IMR-90 (cell line): ENCODE measurements at regions not wholly inside any gene's neighbourhood (a gene's known extent, or its start where the extent isn't known, plus 50 kb on each side); places are given as distances from the start of the nearest gene placed in this dataset.

Source experiments
- ATAC-seq: fragments of 200-7000 bp; cut with Tn5 transposase; 2 replicates; pipeline ENCODE4 v1.9.1; 2020; ENCODE audit warnings: low read depth, mild to moderate bottlenecking, moderate library complexity
- BruUV-seq: library from RNA; stranded (reverse); fragments of 400-500 nt; replicated peaks from 2 replicates; lab custom pipeline; 2021; lab: Mats Ljungman, UMichigan
- CTCF ChIA-PET: fragments of 300-600 bp; formaldehyde crosslinking; extraction: SDS; loops from one replicate; lab custom pipeline; 2021; ENCODE audit warnings: antibody characterized with exemption; lab: Yijun Ruan, JAX
- POLR2A ChIA-PET: fragments of 300-600 bp; sonication (Branson Sonifier 250); formaldehyde crosslinking; loops from one replicate; lab custom pipeline; 2022; ENCODE audit warnings: antibody characterized with exemption; ENCODE audit not compliant: unreplicated experiment; lab: Charles Lee
- DNase-seq: peaks from one replicate; pipeline ENCODE4 v3.0.0; 2013
- H2AFZ ChIP-seq: replicated peaks from 2 replicates; pipeline ENCODE3; 2013; ENCODE audit warnings: low read length, mild to moderate bottlenecking; ENCODE audit not compliant: poor library complexity
- H2AK5ac ChIP-seq: 2 replicates; pipeline ENCODE4 v1.6.1; 2013; ENCODE audit warnings: low read depth, low read length, inconsistent platforms
- H2AK9ac ChIP-seq: replicated peaks from 2 replicates; pipeline ENCODE3; 2013; ENCODE audit warnings: mild to moderate bottlenecking, low read depth, low read length, moderate library complexity; ENCODE audit not compliant: poor library complexity
- H2BK120ac ChIP-seq: 2 replicates; pipeline ENCODE4 v1.6.1; 2013; ENCODE audit warnings: low read depth, low read length, inconsistent platforms
- H2BK15ac ChIP-seq: 3 replicates; pipeline ENCODE4 v1.6.1; 2013; ENCODE audit warnings: low read depth, low read length, inconsistent platforms
- H2BK20ac ChIP-seq: 2 replicates; pipeline ENCODE4 v1.6.1; 2013; ENCODE audit warnings: low read depth, mild to moderate bottlenecking, inconsistent platforms, low read length, moderate library complexity
- H2BK5ac ChIP-seq: 2 replicates; pipeline ENCODE4 v1.6.1; 2013; ENCODE audit warnings: mild to moderate bottlenecking, low read depth, low read length, inconsistent platforms; ENCODE audit not compliant: poor library complexity, severe bottlenecking
- H3K14ac ChIP-seq: replicated peaks from 2 replicates; pipeline ENCODE4 v1.6.1; 2013; ENCODE audit warnings: low read depth, low read length, inconsistent platforms
- H3K18ac ChIP-seq: 2 replicates; pipeline ENCODE4 v1.6.1; 2013; ENCODE audit warnings: low read depth, low read length, control low read depth
- H3K23ac ChIP-seq: 2 replicates; pipeline ENCODE4 v1.6.1; 2013; ENCODE audit warnings: low read depth, low read length, inconsistent platforms
- H3K27ac ChIP-seq: 2 replicates; pipeline ENCODE4 v1.5.1; 2013; ENCODE audit warnings: mild to moderate bottlenecking, control low read depth, low read length; ENCODE audit not compliant: insufficient read depth
- H3K27me3 ChIP-seq: 2 replicates; pipeline ENCODE4 v1.6.1; 2013; ENCODE audit warnings: low read length; ENCODE audit not compliant: control insufficient read depth, insufficient read depth
- H3K36me3 ChIP-seq: 2 replicates; pipeline ENCODE4 v1.6.1; 2013; ENCODE audit warnings: low read length, mixed read lengths; ENCODE audit not compliant: control insufficient read depth, insufficient read depth
- H3K4ac ChIP-seq: 2 replicates; pipeline ENCODE4 v1.6.1; 2013; ENCODE audit warnings: low read depth, low read length, inconsistent platforms
- H3K4me1 ChIP-seq: 2 replicates; pipeline ENCODE4 v1.6.1; 2013; ENCODE audit warnings: low read length, mixed read lengths; ENCODE audit not compliant: control insufficient read depth, insufficient read depth
- H3K4me2 ChIP-seq: 2 replicates; pipeline ENCODE4 v1.6.1; 2013; ENCODE audit warnings: low read depth, mild to moderate bottlenecking, control low read depth, low read length, moderate library complexity
- H3K4me3 ChIP-seq: 2 replicates; pipeline ENCODE4 v1.5.1; 2013; ENCODE audit warnings: low read depth, mild to moderate bottlenecking, control low read depth, low read length, moderate library complexity; ENCODE audit not compliant: insufficient read depth
- H3K56ac ChIP-seq: 2 replicates; pipeline ENCODE4 v1.6.1; 2013; ENCODE audit warnings: low read length, inconsistent platforms; ENCODE audit not compliant: insufficient read depth; ENCODE audit errors: extremely low read depth
- H3K79me1 ChIP-seq, 2 experiments: 2 replicates each; pipeline ENCODE4 v1.6.1; 2013; ENCODE audit warnings: low read length in 2 of 2, inconsistent platforms in 1 of 2, low read depth in 1 of 2
- H3K9ac ChIP-seq: 2 replicates; pipeline ENCODE4 v1.6.1; 2013; ENCODE audit warnings: low read depth, low read length, control low read depth
- H3K9me1 ChIP-seq: 2 replicates; pipeline ENCODE4 v1.6.1; 2013; ENCODE audit warnings: low read length, inconsistent platforms; ENCODE audit not compliant: insufficient read depth
- H3K9me3 ChIP-seq: 2 replicates; pipeline ENCODE4 v1.6.1; 2013; ENCODE audit warnings: low read length; ENCODE audit not compliant: control insufficient read depth, insufficient read depth
- H4K20me1 ChIP-seq: 2 replicates; pipeline ENCODE4 v1.6.1; 2013; ENCODE audit warnings: low read length, inconsistent platforms; ENCODE audit not compliant: insufficient read depth
- H4K5ac ChIP-seq: 2 replicates; pipeline ENCODE4 v1.6.1; 2013; ENCODE audit warnings: mild to moderate bottlenecking, low read depth, low read length, control low read depth
- H4K8ac ChIP-seq, 2 experiments: 2 replicates each; pipeline ENCODE4 v1.6.1; 2013; ENCODE audit warnings: low read depth in 2 of 2, low read length in 2 of 2, control low read depth in 1 of 2, inconsistent platforms in 1 of 2
- H4K91ac ChIP-seq: 2 replicates; pipeline ENCODE4 v1.6.1; 2013; ENCODE audit warnings: low read depth, low read length, inconsistent platforms; ENCODE audit not compliant: insufficient read depth
- CHD1 ChIP-seq: IDR thresholded peaks from 2 replicates; pipeline ENCODE4 v1.6.1; 2012; ENCODE audit warnings: low read depth, low read length, improper control_type of control experiment
- ELK1 ChIP-seq: fragments of 150-350 bp; IDR thresholded peaks from 2 replicates; pipeline ENCODE4 v1.6.1; 2016; ENCODE audit warnings: low read depth, mild to moderate bottlenecking, low read length, moderate library complexity, borderline replicate concordance
- MAFK ChIP-seq: IDR thresholded peaks from 2 replicates; pipeline ENCODE4 v1.6.1; 2012; ENCODE audit warnings: low read depth, low read length, improper control_type of control experiment
- MAZ ChIP-seq: IDR thresholded peaks from 2 replicates; pipeline ENCODE4 v1.6.1; 2012; ENCODE audit warnings: low read depth, mild to moderate bottlenecking, low read length, improper control_type of control experiment, moderate library complexity, borderline replicate concordance
- MXI1 ChIP-seq: IDR thresholded peaks from 2 replicates; pipeline ENCODE4 v1.6.1; 2012; ENCODE audit warnings: low read depth, mild to moderate bottlenecking, low read length, moderate library complexity, borderline replicate concordance
- NFE2L2 ChIP-seq: fragments of 150-350 bp; IDR thresholded peaks from 2 replicates; pipeline ENCODE4 v1.6.1; 2016; ENCODE audit warnings: low read depth, mild to moderate bottlenecking, low read length
- RAD21 ChIP-seq: IDR thresholded peaks from 2 replicates; pipeline ENCODE4 v1.6.1; 2012; ENCODE audit warnings: low read length, improper control_type of control experiment
- RCOR1 ChIP-seq: IDR thresholded peaks from 2 replicates; pipeline ENCODE4 v1.6.1; 2012; ENCODE audit warnings: mild to moderate bottlenecking, low read length, improper control_type of control experiment; ENCODE audit not compliant: insufficient replicate concordance
- SMC3 ChIP-seq: fragments of 150-350 bp; IDR thresholded peaks from 2 replicates; pipeline ENCODE4 v1.6.1; 2016; ENCODE audit warnings: low read depth, mild to moderate bottlenecking, antibody characterized with exemption, low read length, moderate library complexity
- WGBS, 2 experiments: methylation state at CpG; one replicate each; pipeline versions ENCODE4 v1.1.5 to v1.1.7; 2013; ENCODE audit warnings: missing lambda C conversion rate in 2 of 2; ENCODE audit not compliant: insufficient read length in 1 of 2; ENCODE audit errors: extremely low coverage in 2 of 2; 5-methylcytosine and 5-hydroxymethylcytosine counted together
- dilution Hi-C: fragments of 300-500 bp; cut with HindIII; formaldehyde crosslinking; loops from one replicate; pipeline ENCODE4 v1.14.3; 2018; ENCODE audit warnings: low sequenced_read_pairs; ENCODE audit not compliant: unreplicated experiment
- in situ Hi-C: fragments of 300-500 bp; cut with MboI; formaldehyde crosslinking; loops from 3 replicates; pipeline ENCODE4 v1.14.3; 2019; ENCODE audit warnings: low sequenced_read_pairs, inconsistent platforms, mixed read lengths
- intact Hi-C: fragments of 100-400 bp; cut with micrococcal nuclease; formaldehyde crosslinking; loops from 2 replicates; pipeline ENCODE4 v1.10.0; 2022

GRCh38 chr3:23086331-23086730 lies 116.8 kb upstream of the UBE2E2 start:
- intact Hi-C loops, result no loop called here
- no peak overlapping the region for H3K9ac ChIP-seq
- H3K79me1 ChIP-seq, result no peaks in the 10 kb centered on the region
- no peak overlapping the region for H3K56ac ChIP-seq
- H4K8ac ChIP-seq, result no peak overlapping the region
- H3K23ac ChIP-seq, result no peak overlapping the region
- DNase-seq (no peak), ATAC-seq (no peak)
- H3K36me3 ChIP-seq, result no peaks in the 10 kb centered on the region
- in situ Hi-C loops, result no loop called here
- H4K91ac ChIP-seq, result no peak overlapping the region
- H3K18ac ChIP-seq, result no peak overlapping the region
- no peak overlapping the region for H2AFZ ChIP-seq
- H3K4me3 ChIP-seq, result no peak overlapping the region
- no peak overlapping the region for H4K5ac ChIP-seq
- H2BK20ac ChIP-seq, result no peak overlapping the region
- BruUV-seq, result no TSS peak
- H2BK5ac ChIP-seq, result no peak overlapping the region
- dilution Hi-C loops, result no loop called here
- TF ChIP-seq MXI1 (no peak), CHD1 (no peak), SMC3 (no peak), NFE2L2 (no peak), ELK1 (no peak), RAD21 (no peak), MAZ (no peak), MAFK (no peak), RCOR1 (no peak)
- H4K20me1 ChIP-seq, result no peaks in the 10 kb centered on the region
- no peak overlapping the region for H2BK120ac ChIP-seq
- no peak overlapping the region for H2AK9ac ChIP-seq
- 80% methylated on average over 1 of the region's 4 CpGs; no CpG with 5 or more reads in 1 of the 2 experiments for WGBS, 2 experiments
- no peaks in the 10 kb centered on the region for H3K9me1 ChIP-seq
- ChIA-PET POLR2A (no interaction called here), CTCF (no interaction called here)
- H3K27me3 ChIP-seq, result no peaks in the 10 kb centered on the region
- H3K4ac ChIP-seq, result no peak overlapping the region
- no peak overlapping the region for H3K27ac ChIP-seq
- no peak overlapping the region for H3K14ac ChIP-seq
- H2AK5ac ChIP-seq, result no peak overlapping the region
- H3K4me2 ChIP-seq, result no peak overlapping the region
- no peaks in the 10 kb centered on the region for H3K9me3 ChIP-seq
- no peaks in the 10 kb centered on the region for H3K4me1 ChIP-seq
- no peak overlapping the region for H2BK15ac ChIP-seq
